Lung (tissue), 11 donors: ENCODE measurements at regions not wholly inside any gene's neighbourhood (a gene's known extent, or its start where the extent isn't known, plus 50 kb on each side); places are given as distances from the start of the nearest gene placed in this dataset.

ENCODE experiments used
- ATAC-seq: fragments of 200-7000 bp; cut with Tn5 transposase; one replicate; pipeline ENCODE4 v1.9.1; 2020; ENCODE audit warnings: moderate number of reproducible peaks; ENCODE audit not compliant: insufficient read depth, low FRiP score
- DNase-seq, 3 donors: peaks; one replicate each; pipeline ENCODE4 v3.0.0-alpha.2; 2013 to 2017
- H3K27ac ChIP-seq, 2 donors: one replicate each; pipeline ENCODE4 v1.5.1; 2013; ENCODE audit warnings: mild to moderate bottlenecking in 2 of 2, moderate library complexity in 2 of 2, control low read depth in 1 of 2, inconsistent platforms in 1 of 2, low read depth in 1 of 2, low read length in 1 of 2
- H3K27me3 ChIP-seq, 3 donors: one replicate each; pipeline ENCODE4 v1.5.1; 2013; ENCODE audit warnings: low read length in 2 of 3; ENCODE audit not compliant: control insufficient read depth in 3 of 3, insufficient read depth in 3 of 3
- H3K36me3 ChIP-seq, 4 donors: one replicate each; pipeline ENCODE4 v1.5.1; 2013; ENCODE audit warnings: low read length in 4 of 4, mild to moderate bottlenecking in 1 of 4, moderate library complexity in 1 of 4; ENCODE audit not compliant: control insufficient read depth in 4 of 4, insufficient read depth in 4 of 4
- H3K4me1 ChIP-seq, 5 donors: one replicate each; pipeline ENCODE4 v1.5.1; 2013; ENCODE audit warnings: low read length in 5 of 5, mild to moderate bottlenecking in 2 of 5, moderate library complexity in 1 of 5; ENCODE audit not compliant: control insufficient read depth in 5 of 5, insufficient read depth in 5 of 5
- H3K4me3 ChIP-seq: one replicate; pipeline ENCODE4 v1.5.1; 2013; ENCODE audit warnings: mild to moderate bottlenecking, control low read depth, moderate library complexity
- H3K9ac ChIP-seq, 2 donors: one replicate each; pipeline ENCODE4 v1.5.1; 2013; ENCODE audit warnings: low read length in 2 of 2, control low read depth in 1 of 2; ENCODE audit not compliant: insufficient read depth in 1 of 2
- H3K9me3 ChIP-seq, 4 donors: one replicate each; pipeline ENCODE4 v1.5.1; 2013; ENCODE audit warnings: low read length in 3 of 4, mild to moderate bottlenecking in 1 of 4, moderate library complexity in 1 of 4; ENCODE audit not compliant: control insufficient read depth in 4 of 4, insufficient read depth in 3 of 4
- WGBS, 2 donors: extraction: QIAGEN DNeasy Blood & Tissue Kit; methylation state at CpG; one replicate each; pipeline ENCODE4 v1.1.7; 2013; 5-methylcytosine and 5-hydroxymethylcytosine counted together
- TF ChIP-seq, protein P1 (sequence below): IDR thresholded peaks from 2 replicates; pipeline ENCODE4 v1.5.1; 2012; ENCODE audit warnings: mild to moderate bottlenecking; ENCODE audit errors: control extremely low read depth, extremely low read depth
- donor health status: control.
- donor health status: control.
- donor health status: Bipolar disorder and iron deficiency.
- donor health status: healthy.
- donor health status: DM: yes; HTN: yes; CAD: no.

DNA sequence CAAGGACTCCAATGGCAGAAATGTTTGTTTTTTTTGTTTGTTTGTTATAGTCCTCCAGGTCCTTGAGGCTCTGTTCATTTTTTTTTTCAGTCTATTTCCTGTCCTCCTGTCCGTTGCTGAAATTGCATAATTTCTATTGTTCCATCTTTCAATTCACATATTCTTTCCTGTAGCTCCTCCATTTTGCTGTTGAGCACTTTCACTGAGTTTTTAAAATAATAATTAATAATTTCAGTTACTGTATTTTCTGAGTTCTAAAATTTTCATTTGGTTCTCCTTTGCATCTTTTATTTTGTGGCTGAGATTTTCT lies 202.3 kb upstream of the AGR3 start:
- DNase-seq (no peak), ATAC-seq (no peak)
- TF ChIP-seq, protein P1, sequence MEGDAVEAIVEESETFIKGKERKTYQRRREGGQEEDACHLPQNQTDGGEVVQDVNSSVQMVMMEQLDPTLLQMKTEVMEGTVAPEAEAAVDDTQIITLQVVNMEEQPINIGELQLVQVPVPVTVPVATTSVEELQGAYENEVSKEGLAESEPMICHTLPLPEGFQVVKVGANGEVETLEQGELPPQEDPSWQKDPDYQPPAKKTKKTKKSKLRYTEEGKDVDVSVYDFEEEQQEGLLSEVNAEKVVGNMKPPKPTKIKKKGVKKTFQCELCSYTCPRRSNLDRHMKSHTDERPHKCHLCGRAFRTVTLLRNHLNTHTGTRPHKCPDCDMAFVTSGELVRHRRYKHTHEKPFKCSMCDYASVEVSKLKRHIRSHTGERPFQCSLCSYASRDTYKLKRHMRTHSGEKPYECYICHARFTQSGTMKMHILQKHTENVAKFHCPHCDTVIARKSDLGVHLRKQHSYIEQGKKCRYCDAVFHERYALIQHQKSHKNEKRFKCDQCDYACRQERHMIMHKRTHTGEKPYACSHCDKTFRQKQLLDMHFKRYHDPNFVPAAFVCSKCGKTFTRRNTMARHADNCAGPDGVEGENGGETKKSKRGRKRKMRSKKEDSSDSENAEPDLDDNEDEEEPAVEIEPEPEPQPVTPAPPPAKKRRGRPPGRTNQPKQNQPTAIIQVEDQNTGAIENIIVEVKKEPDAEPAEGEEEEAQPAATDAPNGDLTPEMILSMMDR: no peak
- Histone ChIP-seq H3K36me3 (no peaks in the 10 kb centered on the region), H3K4me1 (peaks cover 0 to 5% (median 0%) of the 10 kb centered on the region in 5 donors), H3K9me3 (no peaks in the 10 kb centered on the region), H3K27ac (no peak overlapping the region), H3K27me3 (no peaks in the 10 kb centered on the region), H3K9ac (no peak overlapping the region), H3K4me3 (no peak overlapping the region)
- WGBS, 2 donors: 11 to 61% methylated on average over 1 of the region's 1 CpG

GRCh38 chr7:17085186-17085585 lies 203.4 kb upstream of the AGR3 start:
- no peak overlapping the region for H3K9ac ChIP-seq
- WGBS, 2 donors: 82 to 93% methylated on average over 3 of the region's 3 CpGs
- no peaks in the 10 kb centered on the region for H3K36me3 ChIP-seq
- no peak overlapping the region for H3K4me3 ChIP-seq
- ATAC-seq (no peak), DNase-seq (no peak)
- TF ChIP-seq, protein P1: no peak
- peaks cover 0 to 5% (median 0%) of the 10 kb centered on the region in 5 donors for H3K4me1 ChIP-seq
- no peaks in the 10 kb centered on the region for H3K9me3 ChIP-seq
- H3K27me3 ChIP-seq: no peaks in the 10 kb centered on the region
- no peak overlapping the region for H3K27ac ChIP-seq

DNA sequence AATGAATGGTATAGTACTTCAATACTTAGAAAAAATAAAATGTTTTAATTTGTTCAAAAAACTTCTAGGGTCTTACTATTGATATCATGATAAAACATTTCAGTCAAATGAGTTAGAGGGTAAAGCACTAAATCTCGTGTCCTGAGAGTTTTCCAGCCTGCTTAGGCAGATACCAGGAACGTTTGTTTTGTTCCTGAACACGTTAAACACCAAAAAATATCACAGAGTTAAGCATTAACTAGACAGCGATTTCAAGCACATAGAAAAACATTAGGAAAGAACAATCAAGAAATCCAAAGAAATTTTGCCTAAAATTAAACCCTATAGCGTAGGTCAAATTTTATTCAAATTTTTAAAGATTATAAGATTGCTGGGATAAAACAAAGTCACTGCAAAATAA lies 204.6 kb upstream of the AGR3 start:
- H3K9ac ChIP-seq: no peak overlapping the region
- no peaks in the 10 kb centered on the region for H3K9me3 ChIP-seq
- WGBS, 2 donors: 71 to 85% methylated on average over 5 of the region's 5 CpGs
- peaks cover 0 to 5% (median 0%) of the 10 kb centered on the region in 5 donors for H3K4me1 ChIP-seq
- H3K36me3 ChIP-seq: no peaks in the 10 kb centered on the region
- TF ChIP-seq, protein P1: no peak
- no peaks in the 10 kb centered on the region for H3K27me3 ChIP-seq
- no peak overlapping the region for H3K4me3 ChIP-seq
- no peak overlapping the region for H3K27ac ChIP-seq
- no peak for ATAC-seq
- DNase-seq: peak in 1 of 3 donors; percentile 53

DNA sequence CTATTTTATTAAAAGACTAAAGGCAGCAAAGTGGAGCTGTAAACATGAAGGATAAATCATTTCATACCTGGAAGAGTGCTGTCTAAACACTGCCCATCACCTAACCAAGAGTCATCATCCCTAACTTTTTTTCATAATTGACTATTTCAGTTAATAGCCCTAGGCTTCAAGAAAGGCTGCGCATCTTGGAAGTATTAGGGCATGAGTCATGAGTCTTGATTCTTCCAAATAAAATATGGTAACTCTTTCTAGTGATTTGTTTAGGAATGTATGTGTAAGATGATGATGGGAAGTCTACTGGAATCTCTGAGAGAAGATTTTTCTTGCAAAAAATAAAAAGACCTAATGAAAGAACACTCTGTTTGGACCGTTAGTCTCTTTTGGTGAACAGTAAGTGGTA lies 207.7 kb upstream of the AHR start:
- 87 to 91% methylated on average over 2 of the region's 2 CpGs for WGBS, 2 donors
- H3K4me1 ChIP-seq: peaks cover 0 to 3% (median 0%) of the 10 kb centered on the region in 5 donors
- no peak overlapping the region for H3K9ac ChIP-seq
- ATAC-seq: no peak
- DNase-seq: no peak
- H3K27me3 ChIP-seq: no peaks in the 10 kb centered on the region
- H3K4me3 ChIP-seq: no peak overlapping the region
- H3K27ac ChIP-seq: no peak overlapping the region
- no peaks in the 10 kb centered on the region for H3K9me3 ChIP-seq
- H3K36me3 ChIP-seq: no peaks in the 10 kb centered on the region
- TF ChIP-seq, protein P1: no peak
